ENCODE measurements at regions not wholly inside any gene's neighbourhood (a gene's known extent, or its start where the extent isn't known, plus 50 kb on each side); places are given as distances from the start of the nearest gene placed in this dataset.
A peak's percentile ranks its signal among the peaks of the same experiment; 100 is the strongest.

- H3K4me1 Mint-ChIP-seq: peaks cover 4% of the 10 kb centered on the region; the same call in 2 of the 3 replicates
- no peak overlapping the region for H3K4me2 ChIP-seq
- no peaks in the 10 kb centered on the region for H4K20me1 ChIP-seq (replicated peaks; ENCODE audit: insufficient read depth)
- peak; percentile 48 for DNase-seq (ENCODE audit: low spot score)
- H3K79me2 ChIP-seq (replicated peaks; ENCODE audit: insufficient read depth): no peaks in the 10 kb centered on the region
- H3K36me3 ChIP-seq (ENCODE audit: insufficient read depth): no peaks in the 10 kb centered on the region
- ATAC-seq: peak; percentile 77
- H3K27ac Mint-ChIP-seq: no peak overlapping the region
- H3K9me2 ChIP-seq (ENCODE audit: insufficient read depth): 0 out of 2 replicates have a peak, but pooled peaks cover 4% of the 10 kb centered on the region
- H3K27me3 Mint-ChIP-seq (ENCODE audit: insufficient read depth, low read depth, poor library complexity): no peaks in the 10 kb centered on the region
- no peaks in the 10 kb centered on the region; the same call in 2 of the 3 replicates for H3K9me3 Mint-ChIP-seq
- no peak overlapping the region for H3K27ac ChIP-seq (ENCODE audit: low read depth)
- H3K4me1 ChIP-seq (ENCODE audit: insufficient read depth): peaks cover 11% of the 10 kb centered on the region
- H3F3A ChIP-seq (replicated peaks; ENCODE audit: low read depth): no peaks in the 10 kb centered on the region
- no peaks in the 10 kb centered on the region for H3K27me3 ChIP-seq (ENCODE audit: insufficient read depth)
- H3K36me3 Mint-ChIP-seq (ENCODE audit: low read depth): no peaks in the 10 kb centered on the region
- H3K4me3 ChIP-seq: no peak overlapping the region
- H2AFZ ChIP-seq: no peak overlapping the region
- TF ChIP-seq ETS1 (IDR thresholded peaks at IDR 0.05) (no peak), CTCF (conservative IDR thresholded peaks at IDR 0.05; ENCODE audit: low read depth in 2 of 2) (peak; percentile 53 to 74)
- H3K4me3 Mint-ChIP-seq: no peak overlapping the region
Measured at GRCh38 chr7:34497153-34497777, 160.8 kb upstream of the NPSR1 start.

- no peak overlapping the region for H3K27ac ChIP-seq (ENCODE audit: low read depth)
- H3K79me2 ChIP-seq (replicated peaks; ENCODE audit: insufficient read depth): no peaks in the 10 kb centered on the region
- TF ChIP-seq NANOG (IDR thresholded peaks at IDR 0.05; ENCODE audit: borderline replicate concordance) (no peak), EZH2 (IDR thresholded peaks at IDR 0.05; ENCODE audit: low read depth, unreplicated experiment) (no peak), ZNF114 (CRISPR knock-in tag; IDR thresholded peaks at IDR 0.05) (no peak), POLR2AphosphoS5 (IDR thresholded peaks at IDR 0.05; ENCODE audit: low read depth) (no peak), CTCF (conservative IDR thresholded peaks at IDR 0.05; ENCODE audit: low read depth in 2 of 2) (no peak), JUNB (IDR thresholded peaks at IDR 0.05; ENCODE audit: unreplicated experiment) (no peak), ZNF462 (CRISPR knock-in tag; IDR thresholded peaks at IDR 0.05) (no peak)
- DNase-seq (ENCODE audit: low spot score): peak; percentile 7
- H3K9me3 Mint-ChIP-seq: no peaks in the 10 kb centered on the region; the same call in 1 of the 3 replicates
- ATAC-seq: no peak
- no peak overlapping the region for H2AFZ ChIP-seq
- H3K36me3 ChIP-seq (ENCODE audit: insufficient read depth): no peaks in the 10 kb centered on the region
- H3K4me3 Mint-ChIP-seq: no peak overlapping the region
- no peaks in the 10 kb centered on the region; the same call in 1 of the 2 replicates for H4K20me1 ChIP-seq (replicated peaks; ENCODE audit: insufficient read depth)
- H3F3A ChIP-seq (replicated peaks; ENCODE audit: low read depth): no peaks in the 10 kb centered on the region
- H3K27me3 ChIP-seq (ENCODE audit: insufficient read depth): no peaks in the 10 kb centered on the region
- H3K4me3 ChIP-seq: no peak overlapping the region
- peaks cover 11% of the 10 kb centered on the region for H3K4me1 ChIP-seq (ENCODE audit: insufficient read depth)
- H3K4me2 ChIP-seq: 0 out of 2 replicates have a peak overlapping the region, but pooled peaks have one; percentile 7
- peaks cover 4% of the 10 kb centered on the region; the same call in 1 of the 2 replicates for H3K9me2 ChIP-seq (ENCODE audit: insufficient read depth)
- no peaks in the 10 kb centered on the region for H3K36me3 Mint-ChIP-seq (ENCODE audit: low read depth)
- peaks cover 4% of the 10 kb centered on the region; the same call in 2 of the 3 replicates for H3K4me1 Mint-ChIP-seq
- no peaks in the 10 kb centered on the region for H3K27me3 Mint-ChIP-seq (ENCODE audit: insufficient read depth, low read depth, poor library complexity)
- no peak overlapping the region for H3K27ac Mint-ChIP-seq
Measured at GRCh38 chr7:34501156-34501555, 156.9 kb upstream of the NPSR1 start.

Data from GM23338 (cell line).